K562 (cell line): ENCODE measurements at regions not wholly inside any gene's neighbourhood (a gene's known extent, or its start where the extent isn't known, plus 50 kb on each side); places are given as distances from the start of the nearest gene placed in this dataset.

Experiments
- ATAC-seq: fragments of 200-7000 bp; cut with Tn5 transposase; 3 replicates; pipeline ENCODE4 v1.9.1; 2020; ENCODE audit warnings: moderate library complexity
- BruUV-seq: library from RNA; stranded (reverse); fragments of 400-500 nt; replicated peaks from 2 replicates; lab custom pipeline; 2021; lab: Mats Ljungman, UMichigan
- CTCF ChIA-PET: fragments of 300-600 bp; formaldehyde crosslinking; extraction: SDS; loops from one replicate; lab custom pipeline; 2021; ENCODE audit warnings: low intra/inter-chr PET ratio; lab: Yijun Ruan, JAX
- POLR2A ChIA-PET: fragments of 300-600, 350-650 bp; sonication (Branson Sonifier 250); formaldehyde crosslinking; extraction: SDS; loops from one replicate; lab custom pipeline; 2021; ENCODE audit warnings: antibody characterized with exemption, inconsistent platforms; lab: Yijun Ruan, JAX
- DNase-seq, 4 experiments: peaks; one replicate each; pipeline versions ENCODE4 v3.0.0 to v3.0.0-alpha.2; 2011 to 2018; ENCODE audit warnings: low spot score in 3 of 4, mixed read lengths in 3 of 4; ENCODE audit errors: extremely low read depth in 1 of 4
- FAIRE-seq: peaks from 2 replicates; lab custom pipeline; 2011; peaks lifted over from hg19 to GRCh38; lab: Jason Lieb, UNC
- H2AFZ ChIP-seq: 2 replicates; pipeline ENCODE4 v1.6.0; 2011; ENCODE audit warnings: low read depth, low read length, control low read depth, inconsistent platforms
- H3K27ac ChIP-seq: fragments of 200-600 bp; 3 replicates; pipeline ENCODE4 v1.8.0; 2011; ENCODE audit warnings: low read depth, mild to moderate bottlenecking, control low read depth, inconsistent platforms, low read length, moderate library complexity, mixed read lengths; ENCODE audit errors: extremely low read depth
- H3K27me3 ChIP-seq, 2 experiments: fragments of 300-600 bp in 1 of 2; 2 replicates in 1 of 2; 3 replicates in 1 of 2; pipeline versions ENCODE4 v1.6.0 to v1.8.0; 2011; ENCODE audit warnings: inconsistent platforms in 2 of 2, low read length in 2 of 2, mild to moderate bottlenecking in 1 of 2, mixed read lengths in 1 of 2, moderate library complexity in 1 of 2; ENCODE audit not compliant: control insufficient read depth in 2 of 2, insufficient read depth in 2 of 2
- H3K36me3 ChIP-seq: fragments of 300-600 bp; 3 replicates; pipeline ENCODE4 v1.8.0; 2011; ENCODE audit warnings: mild to moderate bottlenecking, low read length, inconsistent platforms; ENCODE audit not compliant: control insufficient read depth, insufficient read depth
- H3K4me1 ChIP-seq, 2 experiments: fragments of 200-600 bp in 1 of 2; replicated peaks in 1 of 2; 2 replicates in 1 of 2; 3 replicates in 1 of 2; pipeline versions ENCODE4 v1.5.1 to v1.8.0; 2011; ENCODE audit warnings: inconsistent platforms in 2 of 2, low read length in 2 of 2, mild to moderate bottlenecking in 1 of 2, mixed read lengths in 1 of 2, moderate library complexity in 1 of 2; ENCODE audit not compliant: control insufficient read depth in 2 of 2, insufficient read depth in 2 of 2
- H3K4me2 ChIP-seq: 2 replicates; pipeline ENCODE4 v1.6.1; 2011; ENCODE audit warnings: low read length, control low read depth, inconsistent platforms, mixed read lengths; ENCODE audit not compliant: insufficient read depth
- H3K4me3 ChIP-seq: fragments of 200-600 bp; sonication (generic), shearing (Covaris generic); 2 replicates; pipeline ENCODE4 v1.5.1; 2016; ENCODE audit warnings: control low read depth, inconsistent platforms
- H3K79me2 ChIP-seq: fragments of 200-600 bp; 3 replicates; pipeline ENCODE4 v1.8.0; 2011; ENCODE audit warnings: low read length, inconsistent platforms; ENCODE audit not compliant: control insufficient read depth, insufficient read depth
- H3K9ac ChIP-seq, 2 experiments: 2 replicates each; pipeline versions ENCODE4 v1.6.0 to v1.6.1; 2011; ENCODE audit warnings: low read depth in 2 of 2, low read length in 2 of 2, control low read depth in 1 of 2, inconsistent platforms in 1 of 2, mild to moderate bottlenecking in 1 of 2, mixed read lengths in 1 of 2; ENCODE audit not compliant: insufficient read depth in 1 of 2
- H3K9me1 ChIP-seq: one replicate; pipeline ENCODE4 v1.6.0; 2011; ENCODE audit warnings: inconsistent platforms, mild to moderate bottlenecking, low read length, moderate library complexity; ENCODE audit not compliant: control insufficient read depth, insufficient read depth
- H3K9me3 ChIP-seq: replicated peaks from 2 replicates; pipeline ENCODE4 v1.5.1; 2011; ENCODE audit warnings: low read depth, low read length, inconsistent platforms; ENCODE audit not compliant: control insufficient read depth, insufficient read depth
- H4K20me1 ChIP-seq: replicated peaks from 2 replicates; pipeline ENCODE4 v1.6.1; 2011; ENCODE audit warnings: low read length, inconsistent platforms, mixed read lengths; ENCODE audit not compliant: control insufficient read depth, insufficient read depth
- CBX2 ChIP-seq: fragments of 200-600 bp; sonication (generic); IDR thresholded peaks from one replicate; pipeline ENCODE4 v1.6.1; 2012; ENCODE audit warnings: mild to moderate bottlenecking, low read length, inconsistent platforms; ENCODE audit not compliant: insufficient read depth, poor library complexity, severe bottlenecking
- DIDO1 ChIP-seq: fragments of 450-650 bp; IDR thresholded peaks from 2 replicates; pipeline ENCODE4 v1.6.1; 2016; ENCODE audit warnings: low read depth, missing biosample characterization, missing genetic modification characterization
- EWSR1 ChIP-seq: fragments of 450-650 bp; IDR thresholded peaks from 2 replicates; pipeline ENCODE4 v1.6.1; 2018; ENCODE audit warnings: borderline replicate concordance, mild to moderate bottlenecking, low read depth, moderate library complexity; ENCODE audit not compliant: partially characterized antibody
- HNRNPH1 ChIP-seq: fragments of 200-400 bp; formaldehyde crosslinking; optimal IDR thresholded peaks from 2 replicates; pipeline ENCODE3; 2017; ENCODE audit warnings: low read depth, mild to moderate bottlenecking, low read length, moderate library complexity
- MAFF ChIP-seq: IDR thresholded peaks from 2 replicates; pipeline ENCODE4 v1.6.1; 2012; ENCODE audit warnings: low read length, improper control_type of control experiment
- NR4A1 ChIP-seq, 2 experiments: fragments of 250-450 bp in 1 of 2; fragments of 450-650 bp in 1 of 2; sonication (Bioruptor Pico) in 1 of 2; IDR thresholded peaks; 2 replicates each; pipeline versions ENCODE4 v1.4.0 to v1.6.1; 2016 to 2020; ENCODE audit warnings: mild to moderate bottlenecking in 2 of 2, missing compliant biosample characterization in 1 of 2, missing genetic modification characterization in 1 of 2, moderate library complexity in 1 of 2
- PTTG1 ChIP-seq: fragments of 450-650 bp; IDR thresholded peaks from 2 replicates; pipeline ENCODE4 v1.6.1; 2016; ENCODE audit warnings: low read depth, mild to moderate bottlenecking, missing genetic modification characterization, missing compliant biosample characterization
- SRSF9 ChIP-seq: fragments of 200-400 bp; formaldehyde crosslinking; IDR thresholded peaks from 2 replicates; pipeline ENCODE4 v1.6.1; 2017; ENCODE audit warnings: low read depth, low read length, borderline replicate concordance
- TAL1 ChIP-seq: fragments of 450-650 bp; IDR thresholded peaks from 2 replicates; pipeline ENCODE4 v1.6.1; 2016; ENCODE audit warnings: mild to moderate bottlenecking
- ZNF551 ChIP-seq: fragments of 250-450 bp; sonication (Bioruptor Pico); IDR thresholded peaks from 2 replicates; pipeline ENCODE4 v1.5.0; 2021; ENCODE audit warnings: mild to moderate bottlenecking, moderate library complexity
- WGBS: fragments of 100-300 bp; shearing (Covaris generic); methylation state at CpG from one replicate; pipeline ENCODE4 v1.1.6; 2016; ENCODE audit warnings: low coverage, mixed read lengths; ENCODE audit not compliant: insufficient coverage; ENCODE audit errors: missing lambda C conversion rate; 5-methylcytosine and 5-hydroxymethylcytosine counted together
- in situ Hi-C: fragments of 300-500 bp; cut with MboI; formaldehyde crosslinking; loops from 4 replicates; pipeline ENCODE4 v1.15.0; 2018; ENCODE audit warnings: inconsistent platforms, mixed read lengths
- intact Hi-C: fragments of 100-400 bp; cut with micrococcal nuclease; formaldehyde crosslinking; loops from 2 replicates; pipeline ENCODE4 v1.14.2; 2022
- TF ChIP-seq, protein P1 (sequence below): sonication (generic); formaldehyde crosslinking; IDR thresholded peaks from 2 replicates; pipeline ENCODE4 v1.4.0; 2020; ENCODE audit warnings: mild to moderate bottlenecking, missing genetic modification reagents

GRCh38 chr4:178068136-178068535 lies 625.9 kb upstream of the AGA start:
- in situ Hi-C loops: no loop called here

DNA sequence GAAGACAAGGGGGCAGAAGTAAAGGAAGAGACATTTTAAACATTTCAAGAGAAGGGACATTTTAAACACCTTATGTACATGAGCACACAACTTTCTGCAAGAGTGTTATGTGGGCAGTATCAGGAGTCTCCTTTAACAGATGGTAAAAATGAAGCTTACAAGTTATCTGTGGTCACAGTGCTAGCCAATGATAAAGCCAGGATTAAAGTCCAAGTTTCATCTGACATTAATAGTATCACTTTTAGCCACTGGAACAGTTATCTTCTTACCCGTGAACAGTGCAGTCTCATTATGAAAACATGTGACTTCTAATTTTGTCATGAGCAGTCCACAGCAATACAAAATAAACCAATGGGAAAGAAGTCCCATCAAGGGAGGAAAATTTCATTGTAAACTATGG lies 627.9 kb upstream of the AGA start:
- H3K4me3 ChIP-seq: no peak overlapping the region
- in situ Hi-C loops (no loop called here), intact Hi-C loops (no loop called here)
- no peak overlapping the region; the same call in 1 of the 2 replicates for H3K4me2 ChIP-seq
- no peaks in the 10 kb centered on the region; the same call in 1 of the 2 replicates for H3K9me3 ChIP-seq
- ChIA-PET CTCF (no interaction called here), POLR2A (no interaction called here)
- 0% methylated on average over 1 of the region's 1 CpG for WGBS
- no TSS peak for BruUV-seq
- H3K27me3 ChIP-seq: no peaks in the 10 kb centered on the region
- DNase-seq (no peak), ATAC-seq (no peak), FAIRE-seq (no peak)
- H3K4me1 ChIP-seq: no peaks in the 10 kb centered on the region
- H3K9me1 ChIP-seq: no peaks in the 10 kb centered on the region
- no peaks in the 10 kb centered on the region for H3K36me3 ChIP-seq
- H3K27ac ChIP-seq: no peak overlapping the region
- no peaks in the 10 kb centered on the region for H4K20me1 ChIP-seq
- TF ChIP-seq, protein P1, sequence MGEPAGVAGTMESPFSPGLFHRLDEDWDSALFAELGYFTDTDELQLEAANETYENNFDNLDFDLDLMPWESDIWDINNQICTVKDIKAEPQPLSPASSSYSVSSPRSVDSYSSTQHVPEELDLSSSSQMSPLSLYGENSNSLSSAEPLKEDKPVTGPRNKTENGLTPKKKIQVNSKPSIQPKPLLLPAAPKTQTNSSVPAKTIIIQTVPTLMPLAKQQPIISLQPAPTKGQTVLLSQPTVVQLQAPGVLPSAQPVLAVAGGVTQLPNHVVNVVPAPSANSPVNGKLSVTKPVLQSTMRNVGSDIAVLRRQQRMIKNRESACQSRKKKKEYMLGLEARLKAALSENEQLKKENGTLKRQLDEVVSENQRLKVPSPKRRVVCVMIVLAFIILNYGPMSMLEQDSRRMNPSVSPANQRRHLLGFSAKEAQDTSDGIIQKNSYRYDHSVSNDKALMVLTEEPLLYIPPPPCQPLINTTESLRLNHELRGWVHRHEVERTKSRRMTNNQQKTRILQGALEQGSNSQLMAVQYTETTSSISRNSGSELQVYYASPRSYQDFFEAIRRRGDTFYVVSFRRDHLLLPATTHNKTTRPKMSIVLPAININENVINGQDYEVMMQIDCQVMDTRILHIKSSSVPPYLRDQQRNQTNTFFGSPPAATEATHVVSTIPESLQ (CRISPR knock-in tag): no peak
- TF ChIP-seq SRSF9: no peak
- TF ChIP-seq EWSR1: no peak
- TF ChIP-seq TAL1: no peak
- no peak for TF ChIP-seq ZNF551 (CRISPR knock-in tag)
- TF ChIP-seq DIDO1: no peak
- no peak for TF ChIP-seq MAFF
- TF ChIP-seq CBX2: no peak
- H3K79me2 ChIP-seq: no peaks in the 10 kb centered on the region
- 0 out of 2 replicates have a peak overlapping the region, but pooled peaks have one; percentile 27 for H2AFZ ChIP-seq
- no peak overlapping the region for H3K9ac ChIP-seq

More at GRCh38 chr4:178068136-178068535, 625.9 kb upstream of the AGA start:
- Histone ChIP-seq H3K27ac (no peak overlapping the region), H3K4me2 (no peak overlapping the region), H3K27me3 (no peaks in the 10 kb centered on the region), H3K79me2 (no peaks in the 10 kb centered on the region), H4K20me1 (no peaks in the 10 kb centered on the region), H2AFZ (no peak overlapping the region), H3K9ac (no peak overlapping the region), H3K36me3 (no peaks in the 10 kb centered on the region), H3K4me3 (no peak overlapping the region), H3K4me1 (no peaks in the 10 kb centered on the region), H3K9me3 (no peaks in the 10 kb centered on the region; the same call in 1 of the 2 replicates), H3K9me1 (no peaks in the 10 kb centered on the region)
- TF ChIP-seq PTTG1: no peak
- TF ChIP-seq HNRNPH1: no peak
- TF ChIP-seq NR4A1 (CRISPR knock-in tag; IDR thresholded peaks at IDR 0.05): no peak
- TF ChIP-seq NR4A1 (tag; IDR thresholded peaks at IDR 0.05): no peak
- ATAC-seq (no peak), DNase-seq (no peak), FAIRE-seq (no peak)
- intact Hi-C loops: no loop called here
- ChIA-PET CTCF (no interaction called here), POLR2A (no interaction called here)
- WGBS: 0% methylated on average over 4 of the region's 4 CpGs
- BruUV-seq: no TSS peak
